NCI-H82 (cell line): ENCODE measurements at regions not wholly inside any gene's neighbourhood (a gene's known extent, or its start where the extent isn't known, plus 50 kb on each side); places are given as distances from the start of the nearest gene placed in this dataset.

Experiments used
- DNase-seq: peaks from one replicate; lab custom pipeline; 2025; lab: John Stamatoyannopoulos, UW

GRCh38 chr9:99752417-99753109 lies 69.1 kb upstream of the NR4A3 start:
- DNase-seq: no peak

DNA sequence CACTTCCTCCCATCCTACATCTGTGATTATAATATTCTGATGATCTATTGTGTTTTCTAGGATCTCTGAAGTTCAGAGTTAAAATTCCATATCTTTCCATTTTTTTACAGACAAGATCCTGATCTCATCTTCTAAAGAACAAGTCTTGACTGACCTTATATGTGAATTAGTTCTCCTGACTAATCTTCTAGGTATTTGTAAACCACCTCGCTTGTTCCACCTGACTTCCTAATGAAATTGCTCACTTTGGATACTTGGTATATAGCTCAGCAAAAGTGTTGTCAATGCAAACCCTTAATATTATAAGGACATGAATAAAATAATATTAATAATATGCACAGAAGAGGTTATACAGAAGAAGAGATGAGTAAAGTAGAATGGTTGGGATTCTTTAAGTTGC lies 68.2 kb upstream of the NR4A3 start:
- no peak for DNase-seq

DNA sequence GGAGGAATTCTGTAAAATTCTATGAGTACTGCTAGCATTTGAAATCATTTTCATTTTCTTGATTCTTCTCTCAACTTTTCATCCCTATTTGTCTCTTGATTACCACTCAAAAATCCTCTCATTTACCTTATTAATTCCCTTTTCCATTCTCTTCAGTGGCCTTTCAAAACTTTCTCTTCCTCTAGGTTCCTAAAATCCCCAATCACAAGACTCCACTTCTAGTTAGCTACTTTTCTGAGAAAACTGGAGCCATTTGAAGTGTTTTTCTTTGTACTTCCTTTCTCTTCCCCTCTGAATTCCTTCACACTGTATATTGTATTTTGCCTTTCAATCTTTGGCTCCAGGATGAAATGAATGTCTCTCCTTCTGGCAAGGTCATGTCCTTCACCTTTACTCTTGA lies 61.3 kb upstream of the NR4A3 start:
- DNase-seq: no peak

DNA sequence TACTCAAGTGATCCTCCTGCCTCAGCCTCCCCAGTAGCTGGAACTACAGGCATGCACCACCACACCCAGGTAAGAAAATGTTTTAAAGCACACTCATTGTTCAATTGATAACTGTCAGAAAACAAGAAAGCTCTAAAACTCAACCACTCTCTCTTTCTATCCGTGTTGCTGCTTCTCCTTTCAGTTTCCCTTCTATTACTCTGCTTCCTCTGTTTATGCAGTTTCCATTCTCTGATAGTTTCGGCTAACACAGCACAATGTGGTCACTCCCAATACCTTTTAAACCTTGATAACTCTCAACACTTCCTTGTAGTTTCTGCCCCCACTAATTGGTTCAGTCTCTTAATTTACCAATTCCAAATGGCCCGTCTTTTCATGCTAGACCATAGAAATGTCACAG lies 59.2 kb upstream of the NR4A3 start:
- DNase-seq: no peak
